ENCODE measurements at regions not wholly inside any gene's neighbourhood (a gene's known extent, or its start where the extent isn't known, plus 50 kb on each side); places are given as distances from the start of the nearest gene placed in this dataset.

DNA sequence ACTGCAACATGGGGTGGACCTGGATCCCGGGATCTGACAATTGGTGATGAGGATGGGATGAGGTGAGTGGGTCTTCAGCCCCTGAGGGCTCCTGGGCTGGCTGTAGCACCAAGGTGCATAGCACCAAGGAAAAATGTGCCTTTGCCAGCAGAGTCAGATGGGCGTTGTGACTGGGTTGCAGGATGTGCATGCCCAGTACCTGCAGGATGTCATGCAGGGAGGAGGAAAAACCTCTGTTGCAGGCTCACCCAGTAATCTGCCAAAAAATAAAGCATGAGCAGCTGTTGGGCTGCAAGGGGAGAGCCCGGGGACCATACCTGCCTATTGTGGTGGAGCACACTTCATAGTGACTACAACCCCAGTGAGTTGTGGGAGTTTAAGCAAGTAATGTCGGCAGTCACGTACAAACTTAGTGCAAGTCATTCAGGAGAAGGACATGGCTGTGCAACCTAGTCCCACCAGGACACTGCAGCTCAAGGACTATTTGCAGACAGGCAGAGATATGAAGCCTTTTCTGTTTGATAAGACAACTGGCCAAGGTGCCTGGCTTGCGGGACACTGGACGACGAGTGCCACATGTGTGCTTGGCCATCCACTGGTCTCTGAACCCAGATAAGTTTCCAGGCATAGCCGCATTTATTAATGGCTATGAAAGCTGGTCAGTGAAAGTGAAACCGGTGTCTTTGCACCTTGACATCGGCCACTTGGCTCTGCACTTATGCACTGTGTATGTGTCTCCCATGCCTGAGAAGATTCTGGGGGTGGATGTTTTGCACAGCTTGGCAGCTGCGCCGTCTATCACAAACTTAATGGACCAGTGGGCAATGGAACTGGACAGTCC, 499.8 kb downstream of the KCNJ2 start:
- no peaks in the 10 kb centered on the region for H3K79me2 ChIP-seq (ENCODE audit: control insufficient read depth, insufficient read depth, low read length)
- TF ChIP-seq GATA2 (IDR thresholded peaks at IDR 0.05; ENCODE audit: insufficient read depth, insufficient read length, low read depth, low read length): no peak
- TF ChIP-seq JUN (IDR thresholded peaks at IDR 0.05; ENCODE audit: borderline replicate concordance, insufficient read depth, insufficient read length, low read depth): no peak
- no peak for TF ChIP-seq FOS (IDR thresholded peaks at IDR 0.05; ENCODE audit: borderline replicate concordance, insufficient read depth, low read length)
- no peak for TF ChIP-seq EZH2 (IDR thresholded peaks at IDR 0.05; ENCODE audit: borderline replicate concordance, low read depth, low read length, severe bottlenecking)
- TF ChIP-seq, protein P1, sequence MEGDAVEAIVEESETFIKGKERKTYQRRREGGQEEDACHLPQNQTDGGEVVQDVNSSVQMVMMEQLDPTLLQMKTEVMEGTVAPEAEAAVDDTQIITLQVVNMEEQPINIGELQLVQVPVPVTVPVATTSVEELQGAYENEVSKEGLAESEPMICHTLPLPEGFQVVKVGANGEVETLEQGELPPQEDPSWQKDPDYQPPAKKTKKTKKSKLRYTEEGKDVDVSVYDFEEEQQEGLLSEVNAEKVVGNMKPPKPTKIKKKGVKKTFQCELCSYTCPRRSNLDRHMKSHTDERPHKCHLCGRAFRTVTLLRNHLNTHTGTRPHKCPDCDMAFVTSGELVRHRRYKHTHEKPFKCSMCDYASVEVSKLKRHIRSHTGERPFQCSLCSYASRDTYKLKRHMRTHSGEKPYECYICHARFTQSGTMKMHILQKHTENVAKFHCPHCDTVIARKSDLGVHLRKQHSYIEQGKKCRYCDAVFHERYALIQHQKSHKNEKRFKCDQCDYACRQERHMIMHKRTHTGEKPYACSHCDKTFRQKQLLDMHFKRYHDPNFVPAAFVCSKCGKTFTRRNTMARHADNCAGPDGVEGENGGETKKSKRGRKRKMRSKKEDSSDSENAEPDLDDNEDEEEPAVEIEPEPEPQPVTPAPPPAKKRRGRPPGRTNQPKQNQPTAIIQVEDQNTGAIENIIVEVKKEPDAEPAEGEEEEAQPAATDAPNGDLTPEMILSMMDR (IDR thresholded peaks at IDR 0.05; ENCODE audit: extremely low read depth in 1 of 2, insufficient read depth in 1 of 2, low read depth in 1 of 2, low read length in 2 of 2): no peak
- no peaks in the 10 kb centered on the region for H3K36me3 ChIP-seq (ENCODE audit: control insufficient read depth in 2 of 2, extremely low read depth in 1 of 2, insufficient read depth in 2 of 2, low read length in 2 of 2)
- BruUV-seq (replicated peaks): no TSS peak
- POLR2A ChIA-PET: no interaction called here
- dilution Hi-C loops (cut with MboI; ENCODE audit: extremely low pct_ligation_motif_present, low sequenced_read_pairs): no loop called here
- H2AFZ ChIP-seq (ENCODE audit: low read depth, low read length): no peak overlapping the region
- DNase-seq (ENCODE audit: low read depth, low spot score): no peak
- intact Hi-C loops (cut with micrococcal nuclease): no loop called here
- H3K9me3 ChIP-seq (replicated peaks; ENCODE audit: control insufficient read depth, insufficient read depth, low read length): no peaks in the 10 kb centered on the region
- no peak for FAIRE-seq
- H3K27ac ChIP-seq (ENCODE audit: insufficient read depth, low read depth, low read length): no peak overlapping the region
- H3K27me3 ChIP-seq (ENCODE audit: control insufficient read depth in 2 of 2, insufficient read depth in 2 of 2, low read length in 2 of 2): no peaks in the 10 kb centered on the region
- no peak overlapping the region for H3K4me3 ChIP-seq (replicated peaks in 1 of 3; ENCODE audit: insufficient read depth in 1 of 3, low read depth in 1 of 3, low read length in 3 of 3)
- H3K4me2 ChIP-seq (ENCODE audit: insufficient read depth, low read length): no peak overlapping the region
- H3K9ac ChIP-seq (replicated peaks; ENCODE audit: extremely low read depth, insufficient read depth, low read length): no peak overlapping the region
- H3K4me1 ChIP-seq (ENCODE audit: control insufficient read depth, extremely low read depth, insufficient read depth, low read length): no peaks in the 10 kb centered on the region
- CTCF ChIA-PET: no interaction called here
- H4K20me1 ChIP-seq (replicated peaks; ENCODE audit: control insufficient read depth, extremely low read depth, insufficient read depth, low read length): no peaks in the 10 kb centered on the region
- H3K9me1 ChIP-seq (replicated peaks; ENCODE audit: control insufficient read depth, extremely low read depth, insufficient read depth, low read length): no peaks in the 10 kb centered on the region

Measured in endothelial cell of umbilical vein (primary cell).